CD8-positive, alpha-beta memory T cell (primary cell): ENCODE measurements at regions not wholly inside any gene's neighbourhood (a gene's known extent, or its start where the extent isn't known, plus 50 kb on each side); places are given as distances from the start of the nearest gene placed in this dataset.

Experiments used
- CTCF ChIA-PET: fragments of 350-600 bp; sonication (Branson Sonifier 250); formaldehyde crosslinking; loops from one replicate; lab custom pipeline; 2021; ENCODE audit warnings: antibody characterized with exemption; lab: Charles Lee
- POLR2A ChIA-PET: fragments of 350-600 bp; sonication (Branson Sonifier 250); formaldehyde crosslinking; loops from one replicate; lab custom pipeline; 2021; ENCODE audit warnings: antibody characterized with exemption; lab: Charles Lee
- DNase-seq, 5 donors: peaks; one replicate each; pipeline versions ENCODE4 v3.0.0 to v3.0.0-alpha.2; 2020 to 2022; ENCODE audit warnings: mixed read lengths in 1 of 5
- H3K27ac ChIP-seq: one replicate; pipeline ENCODE4 v1.7.0; 2013; ENCODE audit warnings: low read depth, mild to moderate bottlenecking, low read length, moderate library complexity
- H3K27me3 ChIP-seq: 2 replicates; pipeline ENCODE4 v1.7.0; 2013; ENCODE audit warnings: low read length, mild to moderate bottlenecking; ENCODE audit not compliant: insufficient read depth, poor library complexity, severe bottlenecking
- H3K36me3 ChIP-seq: 2 replicates; pipeline ENCODE4 v1.7.0; 2013; ENCODE audit warnings: mild to moderate bottlenecking, low read length, moderate library complexity; ENCODE audit not compliant: insufficient read depth
- H3K4me1 ChIP-seq: 2 replicates; pipeline ENCODE4 v1.7.0; 2013; ENCODE audit warnings: mild to moderate bottlenecking, low read length, moderate library complexity; ENCODE audit not compliant: insufficient read depth
- H3K4me3 ChIP-seq: 2 replicates; pipeline ENCODE4 v1.7.0; 2013; ENCODE audit warnings: mild to moderate bottlenecking, low read length
- H3K9me3 ChIP-seq: 2 replicates; pipeline ENCODE4 v1.7.0; 2013; ENCODE audit warnings: mild to moderate bottlenecking, low read length
- H3K27ac Mint-ChIP-seq, 8 donors: one replicate each; pipeline ENCODE4 v1.8.0; 2020 to 2021; ENCODE audit warnings: mixed read lengths in 8 of 8, mild to moderate bottlenecking in 6 of 8, inconsistent platforms in 3 of 8, moderate library complexity in 3 of 8
- H3K27me3 Mint-ChIP-seq, 2 donors: one replicate each; pipeline ENCODE4 v1.8.0; 2020 to 2021; ENCODE audit warnings: mixed read lengths in 2 of 2, mild to moderate bottlenecking in 1 of 2, moderate library complexity in 1 of 2
- H3K36me3 Mint-ChIP-seq, 3 donors: one replicate each; pipeline ENCODE4 v1.8.0; 2020 to 2021; ENCODE audit warnings: mixed read lengths in 3 of 3, inconsistent platforms in 1 of 3, mild to moderate bottlenecking in 1 of 3
- H3K4me1 Mint-ChIP-seq, 3 donors: one replicate each; pipeline ENCODE4 v1.8.0; 2020 to 2021; ENCODE audit warnings: mixed read lengths in 3 of 3, inconsistent platforms in 1 of 3, mild to moderate bottlenecking in 1 of 3
- H3K4me3 Mint-ChIP-seq, 7 donors: one replicate each; pipeline ENCODE4 v1.8.0; 2020 to 2021; ENCODE audit warnings: mixed read lengths in 7 of 7, mild to moderate bottlenecking in 6 of 7, moderate library complexity in 4 of 7, inconsistent platforms in 2 of 7
- H3K9me3 Mint-ChIP-seq, 5 donors: one replicate each; pipeline ENCODE4 v1.8.0; 2020 to 2022; ENCODE audit warnings: mixed read lengths in 5 of 5, mild to moderate bottlenecking in 3 of 5, moderate library complexity in 2 of 5, inconsistent platforms in 1 of 5

DNA sequence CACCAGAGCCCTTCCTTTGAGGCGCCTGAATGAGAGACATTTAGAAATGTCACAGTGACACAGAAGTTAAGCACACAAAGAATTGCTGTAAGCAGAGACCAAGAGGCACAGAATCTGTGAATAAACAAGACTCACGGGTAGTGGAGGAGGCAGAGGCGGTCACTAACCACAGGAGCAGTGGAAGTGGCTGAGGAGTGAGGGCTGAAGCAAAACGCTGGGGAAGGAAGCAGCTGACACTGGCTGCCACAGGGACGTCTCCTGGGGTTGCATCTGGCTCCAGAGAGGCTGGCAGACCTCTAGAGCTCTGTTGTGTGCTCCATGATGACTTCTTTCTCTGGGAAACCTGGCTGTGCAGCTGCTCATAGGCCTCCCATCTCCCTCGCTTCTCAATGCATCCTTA, 65.0 kb upstream of the SLC2A12 start:
- Mint-ChIP-seq H3K9me3 (no peaks in the 10 kb centered on the region), H3K36me3 (no peaks in the 10 kb centered on the region), H3K27ac (peak overlapping the region in 1 of 8 donors; percentile 63), H3K4me3 (no peak overlapping the region), H3K4me1 (peaks cover 0 to 3% (median 0%) of the 10 kb centered on the region in 3 donors), H3K27me3 (peaks cover 4 to 10% of the 10 kb centered on the region in 2 donors)
- no peak overlapping the region for H3K4me3 ChIP-seq
- H3K4me1 ChIP-seq: no peaks in the 10 kb centered on the region
- ChIA-PET CTCF (interaction anchor here (1.1 to 1.3 kb wide), 2 partner anchors 23 to 201 kb away, joined by 3 read pairs; no protein-coding TSS in a partner anchor), POLR2A (no interaction called here)
- no peak for DNase-seq
- H3K36me3 ChIP-seq: no peaks in the 10 kb centered on the region
- H3K27ac ChIP-seq: no peak overlapping the region
- no peaks in the 10 kb centered on the region for H3K27me3 ChIP-seq
- H3K9me3 ChIP-seq: no peaks in the 10 kb centered on the region

GRCh38 chr6:134115715-134116074, 63.3 kb upstream of the SLC2A12 start:
- peaks cover 4 to 13% of the 10 kb centered on the region in 2 donors for H3K27me3 Mint-ChIP-seq
- DNase-seq: no peak
- H3K27me3 ChIP-seq: no peaks in the 10 kb centered on the region
- H3K9me3 Mint-ChIP-seq: no peaks in the 10 kb centered on the region
- H3K4me3 Mint-ChIP-seq: no peak overlapping the region
- peaks cover 0 to 3% (median 0%) of the 10 kb centered on the region in 3 donors for H3K4me1 Mint-ChIP-seq
- no peak overlapping the region for H3K4me3 ChIP-seq
- no peaks in the 10 kb centered on the region for H3K9me3 ChIP-seq
- CTCF ChIA-PET: no interaction called here
- no peaks in the 10 kb centered on the region for H3K4me1 ChIP-seq
- no peaks in the 10 kb centered on the region for H3K36me3 ChIP-seq
- POLR2A ChIA-PET: no interaction called here
- no peaks in the 10 kb centered on the region for H3K36me3 Mint-ChIP-seq
- no peak overlapping the region for H3K27ac ChIP-seq
- H3K27ac Mint-ChIP-seq: peak overlapping the region in 1 of 8 donors; percentile 11

- POLR2A ChIA-PET: no interaction called here
Measured at GRCh38 chr6:134114918-134115714, 62.7 kb upstream of the SLC2A12 start.

GRCh38 chr6:134114489-134114888, 62.1 kb upstream of the SLC2A12 start:
- Mint-ChIP-seq H3K9me3 (no peaks in the 10 kb centered on the region), H3K4me3 (no peak overlapping the region)

More at GRCh38 chr6:134114918-134115714, 62.7 kb upstream of the SLC2A12 start:
- CTCF ChIA-PET: interaction anchor here (1.5 kb wide), 1 partner anchor 18 kb away, joined by 6 read pairs; no protein-coding TSS in a partner anchor
- Histone ChIP-seq H3K4me3 (no peak overlapping the region), H3K4me1 (no peaks in the 10 kb centered on the region), H3K27ac (no peak overlapping the region), H3K36me3 (no peaks in the 10 kb centered on the region), H3K27me3 (no peaks in the 10 kb centered on the region), H3K9me3 (no peaks in the 10 kb centered on the region)
- Mint-ChIP-seq H3K27ac (no peak overlapping the region), H3K4me3 (no peak overlapping the region), H3K27me3 (peaks cover 4 to 13% of the 10 kb centered on the region in 2 donors), H3K36me3 (no peaks in the 10 kb centered on the region), H3K4me1 (peaks cover 0 to 3% (median 0%) of the 10 kb centered on the region in 3 donors), H3K9me3 (no peaks in the 10 kb centered on the region)
- DNase-seq: no peak

DNA sequence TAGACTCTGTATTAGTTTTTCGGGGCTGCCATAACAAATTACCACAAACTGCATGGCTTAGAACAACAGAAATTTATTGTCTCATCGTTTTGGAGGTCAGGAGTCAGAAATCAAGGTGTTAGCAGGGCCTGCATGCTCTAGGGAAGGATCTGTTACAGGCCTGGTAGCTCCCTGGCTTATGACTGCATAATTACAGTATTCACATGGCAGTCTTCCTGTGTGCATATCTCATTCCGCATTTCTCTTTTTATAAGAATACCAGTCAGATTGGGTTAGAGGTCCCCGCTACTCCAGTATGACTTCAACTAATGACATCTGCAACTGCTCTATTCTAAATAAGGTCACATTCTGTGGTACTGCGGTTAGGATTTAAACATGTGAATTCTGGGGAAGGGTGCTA, 59.3 kb upstream of the SLC2A12 start:
- Mint-ChIP-seq H3K9me3 (no peaks in the 10 kb centered on the region), H3K27ac (no peak overlapping the region), H3K4me3 (no peak overlapping the region), H3K4me1 (no peaks in the 10 kb centered on the region), H3K36me3 (no peaks in the 10 kb centered on the region), H3K27me3 (peaks cover 14 to 17% of the 10 kb centered on the region in 2 donors)
- H3K27ac ChIP-seq: no peak overlapping the region
- H3K4me3 ChIP-seq: no peak overlapping the region
- no peaks in the 10 kb centered on the region for H3K36me3 ChIP-seq
- H3K9me3 ChIP-seq: no peaks in the 10 kb centered on the region
- ChIA-PET CTCF (interaction anchor here (0.7 to 4.7 kb wide), 8 partner anchors 9 to 829 kb away, joined by 3 to 32 read pairs (median 5); no protein-coding TSS in a partner anchor), POLR2A (no interaction called here)
- H3K27me3 ChIP-seq: no peaks in the 10 kb centered on the region
- H3K4me1 ChIP-seq: no peaks in the 10 kb centered on the region
- DNase-seq: no peak

More at GRCh38 chr6:134114489-134114888, 62.1 kb upstream of the SLC2A12 start:
- Histone ChIP-seq H3K36me3 (no peaks in the 10 kb centered on the region), H3K4me3 (no peak overlapping the region), H3K9me3 (no peaks in the 10 kb centered on the region), H3K27me3 (no peaks in the 10 kb centered on the region), H3K27ac (no peak overlapping the region), H3K4me1 (no peaks in the 10 kb centered on the region)
- ChIA-PET CTCF (interaction anchor here (1.5 kb wide), 1 partner anchor 17 kb away, joined by 6 read pairs; no protein-coding TSS in a partner anchor), POLR2A (no interaction called here)
- H3K4me1 Mint-ChIP-seq: peaks cover 0 to 3% (median 0%) of the 10 kb centered on the region in 3 donors
- no peak overlapping the region for H3K27ac Mint-ChIP-seq
- DNase-seq: no peak
- H3K27me3 Mint-ChIP-seq: peaks cover 4 to 13% of the 10 kb centered on the region in 2 donors
- H3K36me3 Mint-ChIP-seq: no peaks in the 10 kb centered on the region

GRCh38 chr6:134111062-134111677, 58.7 kb upstream of the SLC2A12 start:
- Mint-ChIP-seq H3K27me3 (peaks cover 15 to 17% of the 10 kb centered on the region in 2 donors), H3K27ac (no peak overlapping the region), H3K4me3 (no peak overlapping the region), H3K4me1 (no peaks in the 10 kb centered on the region), H3K9me3 (no peaks in the 10 kb centered on the region), H3K36me3 (no peaks in the 10 kb centered on the region)
- H3K27ac ChIP-seq: no peak overlapping the region
- ChIA-PET CTCF (interaction anchor here (0.7 to 4.7 kb wide), 8 partner anchors 9 to 830 kb away, joined by 3 to 32 read pairs (median 5); no protein-coding TSS in a partner anchor), POLR2A (no interaction called here)
- H3K36me3 ChIP-seq: no peaks in the 10 kb centered on the region
- no peaks in the 10 kb centered on the region for H3K27me3 ChIP-seq
- no peaks in the 10 kb centered on the region for H3K9me3 ChIP-seq
- H3K4me1 ChIP-seq: no peaks in the 10 kb centered on the region
- peak; percentile 12 to 58 (median 54) for DNase-seq
- no peak overlapping the region for H3K4me3 ChIP-seq

GRCh38 chr6:134106702-134107101, 54.3 kb upstream of the SLC2A12 start:
- no peaks in the 10 kb centered on the region for H3K36me3 ChIP-seq
- H3K36me3 Mint-ChIP-seq: no peaks in the 10 kb centered on the region
- no peaks in the 10 kb centered on the region for H3K4me1 Mint-ChIP-seq
- ChIA-PET CTCF (no interaction called here), POLR2A (interaction anchor here (1.1 kb wide), 1 partner anchor 805 kb away, joined by 4 read pairs; no protein-coding TSS in a partner anchor)
- no peaks in the 10 kb centered on the region for H3K27me3 ChIP-seq
- H3K27me3 Mint-ChIP-seq: peaks cover 11 to 13% of the 10 kb centered on the region in 2 donors
- DNase-seq: no peak
- H3K9me3 ChIP-seq: no peaks in the 10 kb centered on the region
- no peak overlapping the region for H3K4me3 Mint-ChIP-seq
- H3K4me3 ChIP-seq: no peak overlapping the region
- H3K27ac ChIP-seq: no peak overlapping the region
- no peaks in the 10 kb centered on the region for H3K4me1 ChIP-seq
- no peak overlapping the region for H3K27ac Mint-ChIP-seq
- H3K9me3 Mint-ChIP-seq: no peaks in the 10 kb centered on the region

DNA sequence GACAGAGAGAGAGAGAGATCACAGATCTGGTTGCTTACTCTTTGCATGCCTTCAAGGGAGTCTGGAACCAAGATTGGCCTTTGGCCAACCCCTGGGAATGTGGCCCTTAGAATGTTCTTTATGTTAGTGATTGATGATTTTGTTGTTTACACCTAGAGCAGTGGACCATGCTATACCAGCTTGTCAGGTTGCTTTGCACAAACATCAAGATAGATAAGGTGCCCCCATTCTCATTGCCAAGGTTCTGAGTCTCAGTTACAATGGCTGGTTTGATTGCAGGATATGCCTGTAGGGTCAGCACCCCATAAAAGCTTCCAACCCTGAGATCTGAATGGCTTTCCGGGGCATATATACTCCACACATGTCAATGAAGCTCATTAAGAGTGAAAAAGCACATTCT, 53.5 kb upstream of the SLC2A12 start:
- Histone ChIP-seq H3K36me3 (no peaks in the 10 kb centered on the region), H3K27ac (no peak overlapping the region), H3K4me3 (no peak overlapping the region), H3K27me3 (no peaks in the 10 kb centered on the region), H3K9me3 (no peaks in the 10 kb centered on the region), H3K4me1 (no peaks in the 10 kb centered on the region)
- Mint-ChIP-seq H3K27ac (no peak overlapping the region), H3K4me1 (no peaks in the 10 kb centered on the region), H3K4me3 (no peak overlapping the region), H3K36me3 (peaks cover 0 to 3% (median 3%) of the 10 kb centered on the region in 3 donors), H3K27me3 (peaks cover 11 to 18% of the 10 kb centered on the region in 2 donors), H3K9me3 (no peaks in the 10 kb centered on the region)
- no peak for DNase-seq
- CTCF ChIA-PET: interaction anchor here (0.8 to 1.4 kb wide), 2 partner anchors 9 to 182 kb away, joined by 3 to 5 read pairs; no protein-coding TSS in a partner anchor
- POLR2A ChIA-PET: no interaction called here
